ENCODE measurements at regions not wholly inside any gene's neighbourhood (a gene's known extent, or its start where the extent isn't known, plus 50 kb on each side); places are given as distances from the start of the nearest gene placed in this dataset.
A peak's percentile ranks its signal among the peaks of the same experiment; 100 is the strongest.
"Not testable (repeated sequence)": the region's sequence is repeated elsewhere in the genome, so short reads cannot be mapped to it uniquely, and the experiment has no call there.

- not testable (repeated sequence) for DNase-seq (ENCODE audit: low spot score)
Measured at GRCh38 chr10:46749003-46749402, 162.2 kb upstream of the PTPN20 start.

- not testable (repeated sequence) for DNase-seq (ENCODE audit: low spot score)
Measured at GRCh38 chr10:46749470-46749869, 161.8 kb upstream of the PTPN20 start.

- not testable (repeated sequence) for DNase-seq (ENCODE audit: low spot score)
Measured at GRCh38 chr10:46753763-46754162, 157.5 kb upstream of the PTPN20 start.

- DNase-seq (ENCODE audit: low spot score), result not testable (repeated sequence)
Measured at GRCh38 chr10:46761471-46761870, 149.8 kb upstream of the PTPN20 start.

GRCh38 chr10:46768515-46769291, 142.5 kb upstream of the PTPN20 start:
- DNase-seq (ENCODE audit: low spot score), result not testable (repeated sequence)

GRCh38 chr10:46773178-46773896, 137.9 kb upstream of the PTPN20 start:
- DNase-seq (ENCODE audit: low spot score), result not testable (repeated sequence)

- DNase-seq (ENCODE audit: low spot score), result not testable (repeated sequence)
Measured at GRCh38 chr10:46773897-46774236, 137.4 kb upstream of the PTPN20 start.

GRCh38 chr10:46774366-46774765, 136.9 kb upstream of the PTPN20 start:
- not testable (repeated sequence) for DNase-seq (ENCODE audit: low spot score)

GRCh38 chr10:46774945-46775667, 136.1 kb upstream of the PTPN20 start:
- DNase-seq (ENCODE audit: low spot score), result not testable (repeated sequence)

GRCh38 chr10:46775668-46776059, 135.6 kb upstream of the PTPN20 start:
- DNase-seq (ENCODE audit: low spot score), result not testable (repeated sequence)

- DNase-seq (ENCODE audit: low spot score), result not testable (repeated sequence)
Measured at GRCh38 chr10:46779571-46779970, 131.7 kb upstream of the PTPN20 start.

- not testable (repeated sequence) for DNase-seq (ENCODE audit: low spot score)
Measured at GRCh38 chr10:46780164-46780563, 131.1 kb upstream of the PTPN20 start.

- not testable (repeated sequence) for DNase-seq (ENCODE audit: low spot score)
Measured at GRCh38 chr10:46781001-46781400, 130.2 kb upstream of the PTPN20 start.

GRCh38 chr10:46782001-46782874, 129.0 kb upstream of the PTPN20 start:
- not testable (repeated sequence) for DNase-seq (ENCODE audit: low spot score)

GRCh38 chr10:46784665-46785064, 126.6 kb upstream of the PTPN20 start:
- not testable (repeated sequence) for DNase-seq (ENCODE audit: low spot score)

GRCh38 chr10:46786125-46786517, 125.1 kb upstream of the PTPN20 start:
- DNase-seq (ENCODE audit: low spot score), result not testable (repeated sequence)

GRCh38 chr10:46786518-46787320, 124.5 kb upstream of the PTPN20 start:
- peak; percentile 65 for DNase-seq (ENCODE audit: low spot score)

- DNase-seq (ENCODE audit: low spot score), result peak; percentile 78
Measured at GRCh38 chr10:46787321-46787615, 124.0 kb upstream of the PTPN20 start.

GRCh38 chr10:46792657-46793357, 118.4 kb upstream of the PTPN20 start:
- not testable (repeated sequence) for DNase-seq (ENCODE audit: low spot score)

- not testable (repeated sequence) for DNase-seq (ENCODE audit: low spot score)
Measured at GRCh38 chr10:46796351-46796750, 114.9 kb upstream of the PTPN20 start.
